ENCODE measurements at regions not wholly inside any gene's neighbourhood (a gene's known extent, or its start where the extent isn't known, plus 50 kb on each side); places are given as distances from the start of the nearest gene placed in this dataset.
A peak's percentile ranks its signal among the peaks of the same experiment; 100 is the strongest.

- DNase-seq: no peak
These were observed 348.7 kb upstream of the CDH20 start for GRCh38 chr18:60984510-60984909.

DNA sequence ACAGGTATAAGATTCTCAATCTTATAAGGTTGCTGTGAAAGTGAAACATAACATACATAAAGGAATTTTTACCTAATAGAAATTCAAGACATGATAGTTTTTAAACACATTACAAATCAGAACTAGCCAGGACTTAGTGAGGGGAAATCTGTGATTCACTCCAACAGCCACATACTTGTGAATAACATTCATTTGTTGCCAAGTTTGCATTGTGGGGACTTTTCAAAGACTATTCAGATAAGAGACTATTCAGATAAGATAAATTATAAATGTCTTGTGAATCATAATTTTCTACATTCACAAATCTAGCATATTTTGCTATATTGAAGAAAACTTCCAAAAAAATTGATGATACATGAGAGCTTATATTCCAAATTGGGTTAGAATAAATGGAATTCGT is 345.3 kb upstream of the CDH20 start:
- DNase-seq: no peak

DNA sequence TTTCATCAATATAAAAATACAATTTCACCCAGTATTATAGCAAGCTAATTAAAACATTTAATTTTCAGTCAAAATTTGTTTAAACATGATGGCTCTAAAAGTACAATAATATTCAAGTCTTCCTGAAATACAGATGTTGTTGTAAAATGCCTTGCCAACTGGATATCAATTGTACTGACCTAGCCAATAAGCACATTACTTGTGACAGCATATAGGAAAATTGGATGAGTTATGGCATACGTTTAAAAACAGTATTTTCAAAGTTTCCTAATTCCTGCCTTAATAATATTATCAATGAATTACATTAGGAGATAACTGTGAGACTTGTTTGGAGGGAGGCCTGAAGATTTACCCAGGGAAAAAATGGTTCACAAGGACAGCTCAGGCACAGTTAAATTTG is 336.9 kb upstream of the CDH20 start:
- no peak for DNase-seq

GRCh38 chr18:60996822-60997221 is 336.4 kb upstream of the CDH20 start:
- no peak for DNase-seq

DNA sequence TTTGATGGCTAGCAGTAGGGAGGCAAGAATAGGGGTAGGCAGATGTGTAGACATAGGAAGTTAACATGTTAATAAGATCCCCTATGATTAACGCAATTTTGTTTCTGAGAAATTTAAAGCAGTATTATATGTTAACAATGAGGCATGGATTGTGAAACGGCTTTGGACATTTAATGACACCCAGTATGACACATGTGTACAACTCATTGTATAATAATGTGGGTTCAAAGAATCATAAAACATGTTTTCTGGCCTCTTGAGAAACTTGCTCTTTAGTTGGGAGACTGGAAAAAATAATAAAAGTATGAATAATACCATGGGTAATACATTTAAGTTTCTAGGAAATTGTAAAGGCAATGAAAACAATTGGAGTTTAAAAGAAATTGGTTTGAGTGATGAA is 332.1 kb upstream of the CDH20 start:
- DNase-seq: no peak

GRCh38 chr18:61006687-61007224 is 326.5 kb upstream of the CDH20 start:
- no peak for DNase-seq

GRCh38 chr18:61019338-61020301 is 313.6 kb upstream of the CDH20 start:
- DNase-seq: no peak

GRCh38 chr18:61025596-61025995 is 307.6 kb upstream of the CDH20 start:
- no peak for DNase-seq

- DNase-seq: peak; percentile 35
These were observed 301.6 kb upstream of the CDH20 start for GRCh38 chr18:61031626-61032025.

DNA sequence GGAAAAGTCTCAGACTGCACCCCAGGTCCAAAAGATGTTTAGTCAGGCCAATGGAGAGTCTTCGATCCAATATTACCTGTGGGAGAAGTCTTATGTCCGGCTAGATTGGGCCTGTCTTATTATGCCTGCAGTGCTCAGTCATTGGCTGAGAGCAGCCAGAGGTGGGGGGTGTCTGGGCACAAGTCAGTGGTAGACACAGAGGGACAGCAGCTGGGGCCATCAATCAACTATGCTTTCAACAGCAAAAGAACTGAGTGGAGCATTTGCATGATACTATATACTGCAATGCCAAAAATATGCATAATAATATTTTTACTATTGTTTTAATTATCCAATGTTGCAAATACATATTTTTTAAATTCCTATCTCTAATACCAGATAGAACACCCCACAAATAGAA is 298.6 kb upstream of the CDH20 start:
- no peak for DNase-seq

DNA sequence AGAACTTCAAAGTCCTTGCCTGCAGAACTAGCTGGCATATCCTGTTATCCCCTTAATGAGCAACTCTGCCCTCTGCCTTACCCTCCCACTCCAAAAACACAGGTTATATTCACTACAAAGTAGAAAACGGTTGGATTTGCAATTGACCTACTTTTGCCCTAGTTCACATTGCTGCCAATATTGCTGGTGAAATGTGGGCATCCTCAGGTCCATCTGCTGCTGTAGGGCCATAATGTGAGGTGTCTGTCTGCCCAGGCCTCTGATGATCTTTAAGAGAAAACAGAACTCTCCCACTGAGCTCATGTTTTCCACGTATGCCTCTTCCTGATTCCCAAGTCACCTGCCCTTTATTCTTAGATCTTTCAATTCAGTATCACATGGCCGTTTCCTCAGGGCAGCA is 294.0 kb upstream of the CDH20 start:
- DNase-seq: no peak

- no peak for DNase-seq
These were observed 285.4 kb upstream of the CDH20 start for GRCh38 chr18:61047794-61048193.

DNA sequence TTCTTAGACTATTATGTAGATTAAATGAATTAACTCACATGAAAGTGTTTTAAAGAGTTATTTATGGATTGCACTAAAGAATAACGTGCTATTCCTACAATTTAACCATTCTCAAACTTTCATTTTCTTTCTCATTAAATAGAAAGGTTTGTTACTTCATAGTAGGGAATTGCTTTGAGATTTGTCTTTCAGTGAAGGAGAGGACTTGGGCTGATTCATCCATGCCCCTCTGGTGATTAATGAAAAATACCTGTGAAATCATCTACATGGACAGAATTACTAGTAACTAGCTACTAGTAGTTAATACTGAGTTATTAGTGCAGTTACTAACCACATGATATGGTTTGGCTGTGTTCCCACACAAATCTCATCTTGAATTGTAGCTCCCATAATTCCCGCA is 275.8 kb upstream of the CDH20 start:
- DNase-seq: no peak

DNA sequence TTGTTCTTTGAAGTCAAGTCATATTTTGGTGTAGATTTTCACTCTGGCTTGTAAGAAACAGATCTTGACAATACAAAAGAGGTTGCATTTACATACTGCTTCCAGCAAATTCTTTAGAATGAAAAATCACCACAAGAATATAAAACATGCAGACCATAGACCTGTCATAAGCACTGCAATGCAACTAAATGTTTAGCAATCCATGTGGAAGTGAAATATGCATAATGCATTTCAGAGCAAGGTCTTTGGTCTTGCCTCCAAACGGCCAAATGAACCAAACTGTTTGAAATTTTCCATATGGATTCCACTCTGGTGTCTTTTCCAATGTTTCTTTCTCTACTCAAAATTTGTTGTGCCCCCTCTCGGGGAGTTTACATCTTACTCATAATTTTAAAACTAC is 271.0 kb upstream of the CDH20 start:
- no peak for DNase-seq

- DNase-seq: no peak
These were observed 268.3 kb upstream of the CDH20 start for GRCh38 chr18:61064911-61065310.

DNA sequence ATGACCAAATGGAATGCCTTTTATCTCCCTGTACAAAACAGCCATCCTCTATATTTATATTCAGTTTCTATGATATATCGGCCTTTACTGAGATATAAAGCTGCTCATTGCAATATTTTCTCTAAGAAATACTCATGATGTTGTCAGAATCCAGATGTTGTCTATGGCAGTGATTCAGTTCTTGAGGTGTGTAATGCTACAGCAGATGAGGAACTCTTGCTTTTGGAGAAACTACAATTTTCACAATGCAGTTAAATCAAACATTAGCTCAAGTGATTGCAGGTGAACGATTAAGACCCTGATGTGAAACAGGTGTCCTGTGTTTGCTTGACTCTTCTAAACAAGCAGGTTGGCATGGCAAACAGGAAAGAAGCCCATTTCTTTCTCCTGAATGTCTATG is 256.2 kb upstream of the CDH20 start:
- DNase-seq: no peak

- no peak for DNase-seq
These were observed 253.5 kb upstream of the CDH20 start for GRCh38 chr18:61079714-61080113.

DNA sequence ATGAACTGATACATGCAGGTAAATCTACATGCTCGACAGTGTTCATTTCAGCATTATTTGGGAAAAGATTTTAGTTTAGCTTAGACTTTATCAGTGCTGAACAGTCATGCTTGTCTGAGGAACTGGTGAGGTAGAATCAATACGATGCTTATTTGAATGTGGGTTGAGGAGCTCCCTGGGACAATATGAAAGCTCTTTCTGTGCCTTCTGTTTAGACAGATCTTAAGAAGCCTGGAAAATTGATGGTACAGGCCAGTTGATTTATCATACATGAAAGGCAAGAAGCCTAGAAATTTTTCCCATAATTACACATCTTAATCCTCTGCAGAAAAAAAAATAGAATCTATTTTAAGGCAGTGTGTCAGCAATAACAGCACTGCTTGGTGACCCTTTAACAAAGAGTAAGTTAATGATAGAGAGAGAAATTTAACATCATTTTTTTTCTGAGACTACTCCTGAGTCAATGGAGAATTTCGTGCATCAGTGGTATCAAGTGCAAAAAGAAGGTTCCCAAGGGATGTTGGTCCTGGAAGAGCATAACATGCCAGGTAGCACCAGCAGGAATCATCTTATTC is 252.2 kb upstream of the CDH20 start:
- DNase-seq: no peak

- DNase-seq: no peak
These were observed 250.1 kb upstream of the CDH20 start for GRCh38 chr18:61082976-61083630.

- DNase-seq: no peak
These were observed 248.2 kb upstream of the CDH20 start for GRCh38 chr18:61085036-61085435.

DNA sequence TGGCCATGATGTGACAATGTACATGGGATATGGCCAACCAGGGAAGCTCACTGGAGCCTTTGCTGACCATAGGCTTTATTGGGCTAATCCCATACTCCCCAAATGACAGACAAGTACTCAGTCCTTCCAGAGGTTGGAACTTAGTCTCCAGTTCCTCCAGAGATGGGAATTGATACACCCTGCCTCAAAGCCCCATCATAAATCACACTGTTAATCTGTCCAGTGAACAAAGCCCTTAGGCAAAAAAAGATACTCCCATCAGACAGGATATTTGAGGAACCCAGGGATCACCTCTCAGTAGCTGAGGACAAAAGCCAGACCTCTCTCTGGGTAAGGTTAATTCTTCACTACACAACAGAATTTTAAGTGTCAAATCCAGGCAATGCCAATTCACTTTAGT is 247.5 kb upstream of the CDH20 start:
- DNase-seq: no peak

- DNase-seq: no peak
These were observed 246.6 kb upstream of the CDH20 start for GRCh38 chr18:61086657-61087056.

DNA sequence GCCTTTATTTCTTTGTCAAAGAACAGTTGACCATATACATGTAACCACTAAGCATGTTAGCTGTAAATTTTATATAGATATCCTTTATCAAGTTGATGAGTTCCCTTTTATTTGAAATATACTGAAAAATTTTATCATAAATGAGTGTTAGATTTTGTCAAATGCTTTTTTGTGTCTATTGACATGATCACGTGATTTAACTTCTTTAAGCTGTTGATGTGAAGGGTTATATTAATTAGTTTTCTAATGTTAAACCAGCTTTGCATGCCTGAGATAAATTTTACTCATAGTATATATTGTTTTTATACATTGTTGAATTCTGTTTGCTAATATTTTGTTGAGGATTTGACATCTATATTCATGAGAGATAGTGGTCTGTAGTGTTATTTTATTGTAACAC is 241.9 kb upstream of the CDH20 start:
- no peak for DNase-seq

DNA sequence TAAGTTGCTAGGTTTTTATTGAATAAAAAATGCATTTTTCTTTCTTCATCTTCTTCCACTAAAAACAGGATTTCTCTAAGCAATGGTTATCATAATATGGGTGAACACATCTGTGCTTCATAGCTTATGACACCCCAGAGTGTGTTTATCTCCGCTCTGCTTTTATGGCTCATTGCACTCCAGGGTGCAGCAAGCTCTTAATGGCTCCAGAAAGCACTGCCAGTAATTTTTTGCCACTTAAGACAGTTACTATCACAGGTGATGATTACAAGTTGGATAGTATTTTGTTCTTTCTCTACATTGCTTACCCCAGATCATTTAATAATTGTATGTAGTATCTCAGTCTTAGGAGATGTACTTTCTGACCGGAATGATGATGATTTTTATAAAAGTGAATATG is 239.3 kb upstream of the CDH20 start:
- no peak for DNase-seq
